GM19043 (cell line): ENCODE measurements at regions not wholly inside any gene's neighbourhood (a gene's known extent, or its start where the extent isn't known, plus 50 kb on each side); places are given as distances from the start of the nearest gene placed in this dataset.
"Not testable (repeated sequence)": the region's sequence is repeated elsewhere in the genome, so short reads cannot be mapped to it uniquely, and the experiment has no call there.

Experiments
- ATAC-seq: cut with Tn5 transposase; IDR thresholded peaks from one replicate; pipeline ENCODE4 v1.9.1; 2021; ENCODE audit warnings: low read depth; ENCODE audit not compliant: unreplicated experiment

DNA sequence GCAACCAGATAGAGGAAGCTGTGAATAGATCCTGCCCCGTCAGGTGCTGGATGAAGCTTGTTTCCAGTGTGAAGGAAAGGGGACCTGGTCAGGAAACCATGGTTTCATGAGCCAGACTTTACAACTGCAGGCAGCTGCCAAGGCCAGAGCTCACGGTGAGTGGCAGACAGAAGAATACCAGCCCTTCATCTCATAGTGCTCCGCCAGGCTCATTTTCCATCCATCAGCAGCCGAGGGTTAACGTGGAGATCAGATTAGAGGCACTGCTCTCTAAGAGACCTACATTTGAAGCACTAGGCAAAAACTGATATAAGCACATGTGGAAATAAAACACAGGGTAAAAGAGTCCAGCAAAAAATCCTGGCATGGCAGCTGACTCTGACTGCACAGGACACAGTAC is 172.4 kb downstream of the CD24 start:
- ATAC-seq, result no peak

DNA sequence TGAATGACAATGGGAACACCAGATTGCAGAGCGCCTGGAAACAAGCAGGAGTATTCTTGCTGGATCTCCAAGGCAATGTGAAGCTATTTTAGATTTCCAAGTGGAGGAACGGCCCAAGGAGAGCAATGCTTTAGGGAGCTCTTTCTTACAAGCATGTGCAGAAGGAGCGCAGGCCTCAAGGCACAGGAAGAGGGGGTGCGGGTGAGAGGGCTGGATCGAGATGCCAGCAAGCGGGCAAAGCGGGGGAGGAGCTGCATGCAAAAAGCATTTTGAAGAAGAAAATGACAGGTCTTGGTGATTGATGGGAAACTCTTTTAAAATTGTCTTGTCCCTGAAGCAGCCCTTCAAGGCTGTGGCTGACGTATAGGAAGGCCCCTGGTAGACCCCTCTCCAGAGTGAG is 171.9 kb downstream of the QRSL1 start:
- ATAC-seq, result no peak

DNA sequence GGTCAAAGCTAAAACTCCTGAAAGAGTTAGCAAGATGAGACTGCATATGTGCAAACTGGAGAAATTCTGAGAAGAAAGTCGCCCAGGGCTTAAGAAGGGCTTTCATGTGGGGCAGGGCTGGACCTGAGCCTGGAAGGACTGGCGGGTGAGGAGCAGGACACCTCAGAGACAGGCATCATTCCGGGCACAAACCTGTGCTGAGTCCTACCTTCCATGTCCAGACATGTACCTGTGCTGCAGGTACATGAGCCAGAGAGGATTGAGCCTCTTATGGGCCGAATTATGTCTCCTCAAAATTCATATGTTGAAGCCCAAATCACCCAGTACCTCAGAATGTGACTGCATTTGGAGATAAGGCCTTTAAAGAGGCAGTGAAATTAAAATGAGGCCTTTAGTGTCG is 171.0 kb downstream of the QRSL1 start:
- no peak for ATAC-seq

GRCh38 chr6:106799031-106799894 is 169.9 kb downstream of the QRSL1 start:
- ATAC-seq, result peak; percentile 81

- no peak for ATAC-seq
Measured at GRCh38 chr6:106797186-106797585, 167.8 kb downstream of the QRSL1 start.

GRCh38 chr6:106796781-106797180 is 167.4 kb downstream of the QRSL1 start:
- no peak for ATAC-seq

DNA sequence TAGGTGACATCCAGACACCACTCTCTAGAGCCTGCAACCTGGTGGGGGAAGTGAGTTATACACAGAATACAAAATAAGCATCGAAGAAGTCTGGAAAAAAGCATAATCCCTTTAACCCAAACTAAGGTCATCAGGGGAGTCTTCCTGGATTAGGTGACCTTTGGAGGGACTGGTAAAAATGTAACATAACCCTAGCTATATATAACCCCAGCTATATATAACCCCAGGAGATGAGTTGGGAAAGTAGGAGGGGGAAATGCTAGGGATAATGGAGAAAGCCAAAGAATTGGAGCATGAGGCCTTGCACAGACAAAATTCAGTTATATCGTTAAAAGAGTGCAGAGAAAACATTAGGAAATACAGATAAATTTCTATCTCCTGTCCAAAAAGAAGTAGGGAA is 164.8 kb downstream of the QRSL1 start:
- no peak for ATAC-seq

DNA sequence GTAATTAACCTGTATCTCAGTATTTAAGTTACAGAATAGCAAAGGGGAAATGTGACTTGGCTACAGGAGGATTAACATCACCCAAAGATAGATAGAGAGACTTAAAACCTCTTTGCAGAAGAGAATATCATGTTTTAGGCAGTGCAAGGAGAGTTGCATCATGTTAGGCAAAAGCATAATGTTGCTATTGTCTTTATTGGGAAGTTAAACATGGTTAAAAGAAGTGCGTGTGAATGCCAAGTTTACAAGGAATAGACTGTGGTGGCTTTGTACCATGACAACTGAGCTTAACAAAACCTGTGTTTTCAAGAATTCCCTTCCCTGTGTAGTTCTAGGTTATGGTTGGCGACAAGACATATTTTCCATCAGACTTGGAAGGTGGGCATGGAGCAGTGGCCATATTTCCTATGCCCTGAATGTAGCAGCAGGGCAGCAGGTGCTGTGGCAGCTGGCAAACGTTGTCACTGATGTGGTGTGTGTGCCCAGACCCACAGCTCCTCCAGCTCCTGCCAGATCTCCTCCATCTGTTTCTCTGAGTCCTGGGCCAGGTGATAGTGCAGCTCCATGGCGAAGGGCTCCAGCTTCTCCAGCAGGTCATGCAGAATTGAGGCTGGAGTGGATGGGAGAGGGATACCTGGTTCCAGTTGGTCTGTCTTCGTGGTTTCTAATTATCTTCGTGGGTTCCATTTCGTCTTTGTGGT is 163.3 kb downstream of the QRSL1 start:
- ATAC-seq, result no peak

DNA sequence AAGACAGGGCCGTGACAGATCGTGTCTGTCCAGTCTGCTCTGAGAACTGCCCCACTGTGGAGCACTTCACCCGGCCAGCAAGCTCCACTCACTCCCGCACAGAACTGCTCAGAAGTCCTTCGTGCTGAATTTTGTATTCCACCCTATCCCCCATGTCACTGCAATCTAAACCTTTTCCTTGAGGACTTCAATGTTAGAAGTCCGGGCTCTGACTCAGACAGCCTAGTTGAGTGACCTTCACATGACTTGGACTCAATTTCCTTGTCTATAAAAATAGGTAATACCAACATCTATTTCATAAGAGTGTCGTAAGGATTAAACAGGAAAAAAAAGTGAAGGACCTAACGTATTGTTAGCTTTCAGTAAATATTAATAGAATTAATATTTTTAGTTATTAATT is 161.6 kb downstream of the QRSL1 start:
- ATAC-seq, result no peak

- no peak for ATAC-seq
Measured at GRCh38 chr6:106790149-106790770, 160.9 kb downstream of the QRSL1 start.

DNA sequence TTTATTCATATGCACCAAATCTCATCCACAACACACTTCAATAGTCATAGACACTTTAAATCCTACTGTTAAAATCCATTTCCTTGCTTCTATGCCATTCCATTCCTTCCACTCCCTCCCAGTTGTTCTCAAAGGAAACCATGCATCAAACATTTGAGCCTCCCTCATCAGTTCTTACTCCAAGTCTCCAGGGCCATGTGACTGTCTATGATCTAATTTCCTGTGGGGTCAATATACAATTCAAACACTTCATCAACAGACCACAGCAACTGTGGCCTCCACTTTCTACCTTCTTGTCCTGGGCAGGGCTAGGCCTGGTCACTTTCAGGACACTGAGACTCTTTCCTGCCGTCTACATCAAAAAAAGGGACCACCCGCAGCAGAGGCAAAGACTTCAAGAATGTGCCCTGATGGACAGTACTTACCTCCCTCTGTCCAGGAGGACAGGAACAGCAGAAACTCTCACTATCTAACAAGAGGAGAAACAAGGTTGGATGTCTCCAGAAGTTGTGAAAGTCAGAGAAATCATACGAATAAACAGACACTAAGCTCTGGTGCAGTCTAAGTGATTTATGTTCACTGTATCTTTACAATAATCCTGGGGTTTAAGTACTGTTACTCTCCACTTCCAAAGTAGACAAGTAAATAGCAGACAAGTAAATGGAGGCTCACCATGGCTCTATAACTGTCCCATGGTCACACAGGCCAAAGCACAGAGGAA is 160.2 kb downstream of the QRSL1 start:
- ATAC-seq, result no peak

DNA sequence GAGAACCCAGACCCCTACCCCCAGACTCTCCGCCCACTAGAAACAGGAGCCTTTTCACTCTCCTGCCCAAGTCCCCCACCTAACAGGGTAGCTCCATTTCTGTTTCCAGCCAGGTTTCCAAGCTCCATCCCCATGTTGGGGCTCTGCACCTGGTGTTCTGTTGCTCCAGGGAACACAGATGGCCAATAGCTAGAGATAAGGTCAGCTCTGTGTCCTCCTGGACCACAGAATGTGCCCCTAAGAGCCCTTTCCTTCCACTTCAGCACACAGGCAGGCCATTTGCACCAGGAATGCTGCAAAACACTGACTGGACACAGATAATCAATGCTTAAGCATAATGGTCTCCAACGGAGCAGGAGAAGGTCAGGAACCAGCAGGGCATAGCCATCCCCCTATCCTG is 159.4 kb downstream of the QRSL1 start:
- no peak for ATAC-seq

DNA sequence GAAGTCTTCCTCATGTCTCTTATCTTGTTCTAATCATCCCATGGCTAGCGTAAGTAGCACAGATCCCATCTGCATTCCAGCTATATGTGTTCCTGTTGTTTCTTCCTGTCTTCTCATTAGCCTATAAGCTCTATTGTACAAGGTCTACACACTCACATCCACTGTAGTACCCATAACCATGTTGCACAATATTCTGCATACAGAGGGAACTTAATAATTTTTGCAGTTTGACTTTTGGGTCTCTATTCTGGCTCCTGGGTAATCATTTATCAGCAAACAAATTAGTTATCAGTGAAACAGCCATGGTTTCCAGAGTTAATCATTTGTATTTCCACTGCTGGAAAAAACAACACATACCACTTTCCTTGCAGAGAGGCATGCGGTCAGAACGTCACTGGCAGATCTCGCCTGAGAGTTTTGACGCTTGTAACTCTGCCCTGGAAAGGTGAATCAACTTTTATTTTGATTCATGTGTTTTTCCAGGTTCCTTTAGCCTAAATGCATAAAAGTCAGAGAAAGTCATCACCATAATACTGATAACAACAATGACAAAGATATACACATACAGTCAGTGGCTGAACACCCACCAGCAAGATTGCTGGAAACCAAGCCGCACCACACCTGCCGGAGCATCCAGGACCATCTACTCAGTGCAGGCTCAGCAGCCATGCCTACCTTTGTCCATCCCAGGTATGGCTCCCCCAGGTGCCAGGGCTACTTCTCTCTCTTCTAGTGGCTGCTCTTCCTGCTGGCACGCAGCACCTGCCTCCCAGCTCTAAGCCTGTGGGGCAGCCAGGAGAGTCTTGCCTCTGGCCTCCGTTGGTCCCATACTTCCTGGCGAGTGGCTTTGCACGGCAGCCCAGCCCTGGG is 158.2 kb downstream of the QRSL1 start:
- ATAC-seq, result no peak

DNA sequence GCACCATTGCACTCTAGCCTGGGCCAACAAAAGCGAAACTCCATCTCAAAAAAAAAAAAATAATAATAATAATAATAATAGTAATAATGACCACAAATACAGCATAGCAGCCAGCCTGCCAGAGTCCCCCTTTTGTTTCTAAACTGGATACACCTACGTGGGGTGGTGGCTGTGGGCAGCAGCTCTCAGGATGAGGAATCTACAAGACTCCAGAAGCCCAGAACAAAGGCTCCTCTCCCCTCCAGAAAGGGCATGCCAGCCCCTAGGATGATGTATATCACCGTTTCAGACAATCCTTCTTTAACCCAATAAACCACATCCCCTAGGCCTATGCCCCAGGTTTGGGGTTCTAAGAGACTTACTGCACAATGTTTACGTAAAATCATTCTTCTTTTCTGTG is 155.9 kb downstream of the QRSL1 start:
- no peak for ATAC-seq

GRCh38 chr6:106783640-106784566 is 154.5 kb downstream of the QRSL1 start:
- ATAC-seq, result no peak

DNA sequence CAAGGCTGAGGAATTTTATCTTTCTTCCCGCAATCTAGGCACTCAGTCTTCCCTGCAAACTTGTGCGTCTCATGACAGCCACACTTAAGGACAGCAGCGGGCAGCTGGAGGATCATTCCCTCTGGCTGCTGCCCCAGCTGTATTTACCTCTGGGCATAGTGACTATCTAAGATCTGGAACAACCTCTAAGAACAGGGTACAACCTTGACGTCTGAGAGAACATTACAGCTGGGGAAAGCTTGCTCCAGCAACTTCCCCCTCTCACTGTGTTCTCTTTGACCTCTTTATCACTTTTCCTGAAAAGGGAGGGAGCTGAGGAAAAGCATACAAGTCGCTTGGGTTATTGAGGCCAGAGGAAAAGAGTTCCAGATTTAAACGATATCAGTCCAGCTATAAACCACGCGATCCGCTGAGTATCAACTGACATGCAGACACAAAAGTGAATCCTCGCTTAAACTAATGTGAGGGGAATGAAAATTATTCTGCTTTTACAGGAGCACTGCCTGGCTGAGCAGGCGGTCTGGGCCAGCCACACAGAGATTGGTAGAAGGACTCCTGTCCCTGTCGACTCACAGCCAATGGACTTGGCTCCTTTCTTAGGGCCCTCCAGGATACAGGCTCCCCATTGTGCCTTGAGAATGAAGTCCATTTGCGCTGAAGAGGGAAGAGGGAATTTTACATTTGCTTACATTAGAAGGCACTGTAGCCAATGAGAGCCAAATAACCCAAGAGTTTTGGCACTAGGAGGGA is 153.3 kb downstream of the QRSL1 start:
- ATAC-seq, result no peak

DNA sequence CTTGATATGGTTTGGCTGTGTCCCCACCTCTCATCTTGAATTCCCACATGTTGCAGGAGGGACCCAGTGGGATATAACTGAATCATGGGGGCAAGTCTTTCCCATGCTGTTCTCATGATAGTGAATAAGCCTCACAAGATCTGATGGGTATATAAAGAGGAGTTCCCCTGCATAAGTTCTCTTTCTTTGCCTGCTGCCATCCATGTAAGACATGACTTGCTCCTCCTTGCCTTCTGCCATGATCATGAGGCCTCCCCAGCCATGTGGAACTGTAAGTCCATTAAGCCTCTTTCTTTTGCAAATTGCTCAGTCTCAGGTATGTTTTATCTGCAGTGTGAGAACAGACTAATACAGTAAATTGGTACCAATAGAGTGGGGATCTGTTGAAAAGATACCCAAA is 150.2 kb downstream of the QRSL1 start:
- not testable (repeated sequence) for ATAC-seq

DNA sequence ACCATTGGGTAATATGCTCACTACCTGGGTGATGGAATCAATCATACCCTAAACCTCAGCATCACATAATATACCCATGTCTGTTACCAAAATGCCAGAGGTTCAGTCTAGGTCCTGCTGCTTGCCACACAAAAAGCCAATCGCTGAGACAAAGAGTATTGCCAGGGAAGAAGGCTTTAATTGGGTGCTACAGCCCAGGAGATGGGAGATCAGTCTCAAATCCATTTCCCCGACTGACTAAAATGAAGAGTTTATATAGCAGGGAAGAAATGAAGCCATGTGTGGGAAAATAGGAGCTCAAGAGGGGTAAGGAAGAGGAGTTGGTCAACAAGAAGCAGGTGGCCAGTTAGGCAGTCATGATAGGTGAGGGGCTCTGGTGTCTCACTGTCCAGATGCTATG is 149.6 kb downstream of the QRSL1 start:
- no peak for ATAC-seq
